GM19351 (cell line): ENCODE measurements at regions not wholly inside any gene's neighbourhood (a gene's known extent, or its start where the extent isn't known, plus 50 kb on each side); places are given as distances from the start of the nearest gene placed in this dataset.

Source experiments
- ATAC-seq: cut with Tn5 transposase; IDR thresholded peaks from one replicate; pipeline ENCODE4 v1.9.1; 2021; ENCODE audit warnings: mild to moderate bottlenecking, moderate library complexity; ENCODE audit not compliant: unreplicated experiment

DNA sequence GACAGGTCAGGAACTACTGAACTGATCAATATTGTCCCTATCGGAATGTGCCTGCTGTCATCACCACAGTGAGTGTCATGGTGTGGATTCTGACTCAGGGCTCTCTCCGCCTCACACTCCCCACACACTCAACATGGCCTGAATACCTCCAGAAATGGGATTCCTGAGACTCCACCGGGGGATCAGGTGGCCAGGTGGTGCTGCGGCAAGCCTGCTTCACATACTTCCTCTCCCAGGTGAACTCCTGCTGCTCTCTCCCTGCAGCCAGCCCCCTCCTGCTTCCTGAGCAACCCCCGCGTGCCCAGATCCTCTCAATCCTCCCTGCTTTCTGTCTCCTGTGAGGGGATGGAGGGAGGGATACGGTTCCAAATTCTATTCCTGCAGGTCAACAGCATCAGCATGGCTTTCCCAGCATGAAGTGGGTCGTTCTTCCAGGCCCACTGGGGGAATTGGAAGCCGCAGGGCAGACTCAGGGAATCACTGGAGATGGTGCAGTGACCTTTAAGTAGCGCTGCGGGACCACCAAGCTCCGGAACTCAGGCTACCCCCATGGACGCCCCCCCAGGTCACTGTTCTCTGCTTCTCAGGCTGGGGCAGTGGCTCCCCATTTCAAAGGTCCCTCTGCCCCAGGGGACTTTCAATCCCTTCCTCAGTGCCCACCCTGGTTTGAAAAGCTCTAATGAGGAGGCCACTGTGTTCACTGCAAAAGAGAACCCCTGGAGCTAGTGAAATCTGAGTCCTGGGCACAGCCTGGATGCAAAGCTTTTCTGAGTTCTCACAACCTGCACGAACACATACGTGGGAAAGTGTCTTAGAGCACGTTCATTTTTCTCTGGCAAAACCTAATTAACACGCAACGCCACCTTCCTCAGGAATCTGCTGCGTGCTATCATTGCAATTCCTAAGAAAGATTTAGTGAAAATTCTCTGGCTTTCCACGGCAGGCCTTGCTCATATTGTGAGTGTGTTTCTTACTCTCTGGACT, 168.4 kb downstream of the ZFP36L2 start:
- ATAC-seq, result no peak

DNA sequence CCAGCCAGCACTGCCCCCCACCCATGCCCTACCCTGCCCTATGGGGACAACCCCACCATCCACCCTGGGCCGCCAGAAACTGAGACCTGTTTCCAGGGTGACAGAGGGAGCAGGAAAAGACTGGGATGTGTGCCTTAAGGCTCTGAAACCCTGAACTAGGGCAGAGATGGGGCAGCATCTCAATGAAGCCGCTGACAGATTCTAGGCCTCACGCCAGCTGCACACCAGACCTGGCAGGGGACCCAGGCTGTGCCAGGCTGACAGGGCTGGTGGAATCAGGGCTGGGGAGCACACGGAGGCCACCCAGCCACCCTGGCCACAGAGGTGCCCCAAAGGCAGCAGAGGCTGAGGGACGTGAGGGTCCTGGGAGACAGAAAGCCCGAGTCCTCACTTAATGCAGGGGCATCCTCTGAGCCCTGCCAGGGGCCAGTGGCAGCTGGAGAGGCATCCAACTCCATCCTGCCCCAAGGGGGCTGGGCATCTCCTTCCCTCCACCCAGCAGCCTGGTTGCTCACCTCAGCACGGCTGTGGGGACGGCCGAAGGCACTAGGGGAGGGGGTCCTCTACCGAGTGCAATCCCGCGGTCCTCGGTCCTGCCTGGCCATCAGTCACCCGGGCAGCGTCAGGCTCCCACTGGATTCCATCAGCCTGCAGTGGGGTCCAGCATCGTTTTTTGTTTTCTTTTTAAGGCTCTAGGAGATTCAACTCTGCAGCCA, 169.2 kb downstream of the ZFP36L2 start:
- ATAC-seq, result no peak

DNA sequence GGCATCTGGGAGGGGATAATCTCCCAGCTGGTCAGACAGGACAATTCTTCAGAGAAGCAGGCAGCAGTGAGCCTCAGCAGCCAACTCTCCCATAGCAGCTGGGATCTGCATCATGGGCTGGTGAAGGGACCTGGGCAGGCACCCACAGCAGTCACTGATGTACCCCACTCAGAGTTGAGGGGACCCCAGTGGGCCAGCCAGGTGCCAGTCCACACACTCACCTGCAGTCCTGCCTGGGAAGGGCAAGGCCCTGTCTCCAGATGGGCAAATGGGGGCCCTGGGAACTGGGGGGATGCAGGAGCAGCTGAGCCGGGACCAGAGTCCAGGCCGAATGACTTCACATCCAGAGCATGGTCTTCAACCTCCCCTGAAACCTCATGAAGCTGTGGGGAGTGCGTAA, 170.4 kb downstream of the ZFP36L2 start:
- ATAC-seq, result no peak

DNA sequence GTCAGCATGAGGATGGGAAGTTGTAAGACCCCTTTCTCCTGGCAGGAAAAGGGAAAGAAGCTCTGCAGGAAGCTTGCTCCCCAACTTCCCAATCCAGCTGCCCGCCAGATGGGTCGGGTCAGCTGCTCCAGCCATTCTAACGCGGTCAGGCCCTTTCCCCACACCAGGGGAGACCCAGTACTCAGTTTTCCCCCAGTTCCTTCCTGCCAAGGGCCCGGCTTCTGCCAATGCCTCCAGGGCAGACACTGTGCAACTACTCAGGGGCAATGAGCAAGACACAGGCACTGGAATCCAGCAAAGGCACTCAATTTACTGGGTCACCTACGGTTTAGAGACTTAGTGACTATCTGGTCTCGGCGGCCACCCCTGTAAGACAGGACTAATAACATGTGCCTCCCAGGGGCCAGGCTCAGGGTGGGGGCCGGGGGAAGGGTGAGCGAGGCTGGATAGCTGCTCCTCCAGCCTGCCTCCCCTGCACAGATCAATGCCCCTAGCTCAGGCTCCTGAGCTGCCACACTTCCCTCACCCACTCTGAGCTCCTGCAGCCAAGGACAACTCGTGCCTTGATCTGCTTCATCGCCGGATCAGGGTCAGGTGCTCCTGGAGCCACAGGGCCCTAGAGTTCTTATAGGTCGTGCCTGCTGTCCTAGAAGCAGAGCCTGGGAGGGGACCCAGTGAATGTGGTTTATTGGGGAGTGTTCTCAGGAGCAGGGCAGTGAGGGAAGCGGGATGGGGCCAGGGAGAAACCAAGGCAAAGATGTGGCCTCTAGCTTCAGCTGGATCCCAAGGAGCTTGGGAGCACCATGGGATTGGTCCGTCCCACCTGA, 171.1 kb downstream of the ZFP36L2 start:
- no peak for ATAC-seq

DNA sequence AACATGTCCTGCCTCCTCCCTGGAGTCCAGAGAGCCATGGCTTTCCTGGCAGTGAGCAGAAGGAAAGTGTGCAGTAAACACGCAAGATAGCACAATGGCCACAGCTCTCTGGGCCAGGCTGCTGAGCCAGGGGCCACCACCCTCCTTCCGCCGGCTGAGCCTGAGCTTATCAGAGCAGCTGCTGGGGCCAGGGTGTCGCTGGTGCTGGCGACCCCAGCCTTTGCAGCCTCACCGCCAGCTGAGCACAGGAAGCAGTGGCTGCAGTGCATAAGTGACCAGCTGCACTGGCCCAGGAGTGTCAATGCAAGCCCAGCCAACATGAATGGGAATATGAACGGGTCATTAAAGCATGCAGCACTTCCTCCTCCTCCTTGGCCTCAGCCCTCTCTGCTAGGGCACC, 172.0 kb downstream of the ZFP36L2 start:
- no peak for ATAC-seq

DNA sequence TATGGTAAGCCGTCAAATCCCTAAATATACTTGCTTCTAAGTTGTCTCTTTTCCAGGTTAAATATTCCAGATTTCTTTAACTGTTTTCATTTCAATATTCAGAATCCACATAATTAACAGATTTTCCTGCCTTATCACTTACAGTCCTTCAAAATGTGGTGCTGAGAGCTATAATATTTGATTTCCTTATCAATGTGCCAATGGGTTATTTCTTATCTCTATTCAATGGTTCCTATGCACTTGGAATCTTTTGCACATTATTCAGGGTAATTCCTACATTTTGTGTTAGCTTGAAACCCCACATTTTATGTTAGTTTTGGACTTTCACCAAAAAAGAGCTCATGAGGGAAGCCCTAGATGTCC, 173.5 kb downstream of the ZFP36L2 start:
- ATAC-seq, result no peak

DNA sequence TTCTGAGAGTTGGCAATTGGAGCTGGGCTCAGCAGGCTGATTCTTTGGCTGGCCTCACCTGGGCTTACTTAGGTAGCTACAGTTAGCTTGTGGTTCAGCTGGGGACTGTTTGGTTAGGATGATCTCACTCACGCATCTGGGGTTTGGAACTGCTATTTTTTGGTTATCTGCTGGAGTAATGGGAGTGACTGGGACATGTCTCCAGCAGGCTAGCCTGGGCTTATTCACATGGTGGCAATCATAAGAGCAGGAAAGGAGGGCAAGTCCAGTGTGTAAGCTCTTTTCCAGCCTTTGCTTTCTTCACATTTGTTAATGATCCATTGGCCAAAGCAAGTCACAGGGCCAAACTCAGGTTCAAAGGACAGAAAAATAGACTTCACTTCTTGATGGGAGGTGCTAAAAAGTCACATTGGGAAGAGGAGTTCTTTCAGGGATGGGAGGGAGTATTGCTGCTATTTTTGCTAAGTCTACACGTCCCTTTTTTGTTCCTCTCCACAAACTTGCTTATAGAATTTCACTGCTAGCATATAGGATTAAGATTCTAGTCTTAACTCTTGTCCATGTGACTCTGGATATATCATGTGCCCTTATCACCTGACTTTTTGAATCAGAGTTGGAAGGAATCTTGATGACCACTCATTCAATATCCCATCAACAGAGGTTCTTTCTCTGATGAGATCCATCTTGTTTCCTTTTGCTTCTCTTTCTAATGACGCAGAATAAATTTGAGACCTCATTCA, 174.0 kb downstream of the ZFP36L2 start:
- no peak for ATAC-seq

DNA sequence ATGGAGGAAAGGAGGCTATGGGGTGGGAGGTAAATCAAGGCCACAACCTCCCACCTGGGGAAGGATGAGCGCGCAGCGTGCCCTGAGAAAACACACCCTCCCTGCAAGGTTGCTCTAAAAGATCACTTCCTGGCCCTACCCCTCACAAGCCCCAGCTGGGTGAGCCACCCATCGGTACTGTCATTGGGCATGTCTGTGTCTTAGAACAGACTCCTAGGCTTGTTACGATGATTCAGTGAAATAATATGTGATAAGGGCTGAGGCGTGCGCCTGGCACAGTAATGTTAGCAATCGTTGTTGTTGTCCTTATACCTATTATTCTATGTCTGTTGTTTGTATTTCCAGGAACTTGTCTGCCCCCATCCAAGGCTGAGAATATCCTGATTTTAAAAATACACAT, 175.1 kb downstream of the ZFP36L2 start:
- no peak for ATAC-seq

DNA sequence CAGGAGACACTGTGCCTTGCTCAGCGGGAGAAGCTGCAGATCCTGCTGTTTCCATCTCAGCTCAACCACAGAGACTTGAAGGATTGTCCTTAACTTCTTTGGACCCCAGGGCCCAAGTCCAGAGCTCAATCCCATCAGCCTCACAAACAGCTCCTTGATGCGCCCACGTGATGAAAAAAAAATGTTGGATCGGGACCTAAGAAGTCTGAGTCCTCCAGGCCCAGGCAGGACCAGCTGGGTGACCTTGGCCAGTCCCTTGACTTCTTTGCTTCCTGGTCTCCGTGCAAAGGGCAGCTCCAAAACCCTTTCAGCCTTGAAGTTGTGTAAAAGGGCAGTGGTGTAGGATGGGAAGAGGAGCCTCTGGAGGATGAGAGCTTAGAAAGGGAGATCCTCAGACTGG, 175.5 kb downstream of the ZFP36L2 start:
- no peak for ATAC-seq

DNA sequence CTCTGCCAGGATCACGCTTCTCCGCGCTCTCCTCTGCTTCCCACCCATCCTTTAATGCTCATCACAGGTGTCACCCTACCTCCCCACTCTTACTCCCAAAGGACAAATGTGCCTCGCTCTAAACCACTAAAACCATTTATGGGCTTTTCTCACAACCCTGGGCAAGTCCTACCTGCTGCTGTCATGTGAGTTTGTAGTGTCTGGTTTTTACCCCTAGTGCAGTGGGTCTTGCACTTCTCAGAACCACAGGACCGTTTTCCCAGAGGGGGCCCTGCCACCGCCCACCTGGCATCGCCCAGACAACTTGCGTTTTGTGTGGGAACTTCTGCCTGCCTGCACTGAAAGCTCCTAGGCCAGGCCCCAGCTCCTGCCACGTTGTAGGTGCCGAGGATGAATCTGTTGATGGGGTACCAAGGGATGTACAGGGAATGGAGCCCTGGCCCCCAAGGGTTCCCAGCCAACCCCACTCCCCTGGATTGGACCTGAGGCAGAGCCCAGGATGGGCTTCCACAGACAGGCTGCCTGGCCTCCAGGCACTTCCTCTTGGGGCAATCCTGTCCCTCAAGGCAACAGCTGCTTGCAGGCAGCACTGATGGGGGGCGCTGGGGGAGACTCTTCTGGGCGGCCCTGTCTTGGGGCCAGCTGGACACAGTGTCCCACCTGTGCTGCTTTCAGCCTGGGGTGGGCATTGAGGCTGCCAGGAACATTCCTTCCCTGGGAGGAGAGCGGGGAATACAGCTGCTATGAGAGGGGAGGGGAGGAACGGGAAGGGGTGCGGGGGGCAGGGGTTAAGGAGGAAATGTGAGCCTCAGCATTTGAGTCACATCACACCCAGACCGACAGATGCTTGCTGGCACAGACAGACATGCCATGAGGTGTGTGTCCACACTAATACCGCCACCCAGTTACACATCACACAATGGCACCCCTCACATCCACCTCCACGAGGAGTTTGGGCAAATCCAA, 176.3 kb downstream of the ZFP36L2 start:
- ATAC-seq, result no peak

DNA sequence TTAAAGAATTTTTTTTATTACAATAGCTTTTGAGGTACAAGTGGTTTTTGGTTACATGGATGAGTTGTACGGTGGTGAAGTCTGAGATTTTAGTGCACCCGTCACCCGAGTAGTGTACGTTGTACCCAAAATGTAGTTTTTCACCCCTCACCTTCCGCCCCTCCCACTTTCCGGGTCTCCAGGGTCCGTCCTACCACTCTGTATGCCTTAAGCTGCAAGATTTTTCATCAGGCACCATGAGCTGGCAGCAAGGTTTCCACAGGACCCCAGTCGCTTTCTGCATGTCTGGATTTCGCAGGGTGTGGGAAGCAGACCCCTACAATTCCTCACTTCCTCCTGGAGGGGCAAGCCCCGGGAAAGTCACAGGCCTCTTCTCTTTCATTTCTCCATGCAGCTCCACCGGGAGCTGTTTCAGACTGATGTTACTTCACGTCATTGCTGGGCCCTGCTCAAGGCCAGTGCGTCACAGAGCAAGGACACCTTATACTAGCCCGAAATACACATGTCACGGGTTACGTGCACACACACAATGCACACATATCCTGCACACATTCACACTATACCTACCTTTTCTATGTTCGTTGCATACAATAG, 179.1 kb downstream of the ZFP36L2 start:
- no peak for ATAC-seq

DNA sequence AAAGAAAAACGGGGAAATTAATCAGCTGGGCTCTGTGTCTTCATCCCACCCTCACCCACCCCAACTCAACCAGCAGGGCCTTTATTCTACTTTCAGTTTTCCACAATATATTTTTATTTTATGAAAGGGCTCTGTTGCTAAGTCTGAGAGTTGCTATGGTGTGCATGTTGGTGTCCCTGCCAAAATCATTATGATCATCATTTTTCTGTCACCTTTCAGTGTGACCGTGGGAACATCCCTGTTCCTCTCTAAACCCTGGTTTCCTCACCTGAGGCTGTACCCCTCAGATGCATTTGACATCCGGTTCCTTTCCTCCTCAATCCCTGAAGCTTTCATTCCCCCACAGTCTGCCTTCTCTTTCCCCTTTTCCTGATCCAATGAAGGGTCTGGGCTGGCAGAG, 180.5 kb downstream of the ZFP36L2 start:
- no peak for ATAC-seq

DNA sequence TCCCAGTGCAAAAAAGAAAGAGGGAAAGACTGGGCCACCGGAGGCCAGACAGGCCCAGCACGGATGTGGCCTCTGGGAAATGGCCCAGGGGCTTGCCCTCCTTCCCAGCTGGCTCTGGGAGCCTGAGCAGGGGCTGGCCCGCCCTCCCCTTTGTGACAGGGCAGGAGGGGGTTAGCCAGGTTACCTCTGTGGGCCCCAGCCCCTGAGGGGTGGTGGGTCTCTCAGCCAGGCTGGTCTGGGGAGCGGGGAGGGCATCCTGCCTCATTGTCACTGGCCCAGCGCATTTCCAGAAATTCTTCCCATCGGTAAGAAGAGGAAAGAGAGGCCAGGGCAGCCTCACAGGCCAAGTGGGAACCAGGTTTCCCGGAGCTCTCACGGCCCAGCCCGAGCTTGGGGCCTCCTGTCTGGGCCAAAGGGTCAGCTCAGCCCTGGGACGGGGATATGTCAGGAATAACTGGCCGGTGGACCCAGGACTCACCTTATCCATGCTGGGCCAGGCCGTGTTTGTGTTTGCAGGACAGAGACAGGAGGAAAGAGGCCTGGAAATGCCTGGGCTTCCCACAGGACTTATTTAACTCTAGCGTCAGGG, 182.2 kb downstream of the ZFP36L2 start:
- ATAC-seq, result no peak

DNA sequence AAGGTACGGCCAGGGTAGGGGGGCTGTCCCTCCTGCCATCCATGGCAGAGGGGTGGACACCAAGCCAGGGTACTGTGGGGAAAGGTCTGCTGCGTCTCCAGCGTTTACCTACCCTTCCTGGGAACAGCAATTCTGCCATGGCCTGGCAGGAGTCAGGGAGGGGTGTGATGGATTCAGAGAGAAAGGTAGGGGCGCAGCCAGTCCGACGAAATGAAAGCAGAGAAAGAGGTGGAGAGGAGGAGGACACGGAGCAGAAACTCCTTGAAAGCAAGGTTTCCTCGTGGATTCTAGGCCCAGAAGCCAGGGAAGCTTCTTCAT, 182.9 kb downstream of the ZFP36L2 start:
- no peak for ATAC-seq

DNA sequence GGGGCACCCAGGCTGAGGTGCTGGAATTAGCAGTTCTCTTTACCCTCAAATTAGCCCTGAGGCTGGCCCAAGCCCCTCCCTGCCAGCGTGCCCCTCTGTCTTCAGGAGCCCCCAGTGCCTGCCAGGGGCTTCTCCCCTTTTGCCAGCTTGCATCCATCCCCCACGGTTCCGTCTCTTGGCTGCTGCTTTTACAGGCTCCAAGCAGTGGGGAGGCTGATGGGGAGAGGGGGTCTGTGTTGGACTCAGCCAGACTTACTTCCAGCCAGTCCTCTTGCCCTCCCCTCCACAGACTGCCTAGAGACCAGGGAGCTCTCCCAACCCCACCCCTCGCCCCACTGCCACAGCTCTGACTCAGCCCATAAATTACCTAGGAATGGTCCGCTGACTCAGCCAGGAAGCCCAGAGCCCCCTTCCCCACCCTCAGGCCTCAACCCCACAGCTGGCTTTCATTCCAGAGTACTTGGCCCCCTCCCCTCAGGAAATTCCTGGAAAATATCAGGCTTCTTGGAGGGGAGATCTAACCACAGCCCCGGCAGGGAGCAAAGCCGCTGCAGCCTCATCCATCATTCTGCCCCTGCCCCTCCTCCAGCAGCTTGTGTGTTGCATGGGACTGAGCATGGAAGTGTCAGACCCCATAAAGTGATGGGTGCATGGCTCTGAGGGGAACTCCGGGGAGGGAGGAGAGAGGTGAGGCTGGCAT, 184.6 kb downstream of the ZFP36L2 start:
- no peak for ATAC-seq

DNA sequence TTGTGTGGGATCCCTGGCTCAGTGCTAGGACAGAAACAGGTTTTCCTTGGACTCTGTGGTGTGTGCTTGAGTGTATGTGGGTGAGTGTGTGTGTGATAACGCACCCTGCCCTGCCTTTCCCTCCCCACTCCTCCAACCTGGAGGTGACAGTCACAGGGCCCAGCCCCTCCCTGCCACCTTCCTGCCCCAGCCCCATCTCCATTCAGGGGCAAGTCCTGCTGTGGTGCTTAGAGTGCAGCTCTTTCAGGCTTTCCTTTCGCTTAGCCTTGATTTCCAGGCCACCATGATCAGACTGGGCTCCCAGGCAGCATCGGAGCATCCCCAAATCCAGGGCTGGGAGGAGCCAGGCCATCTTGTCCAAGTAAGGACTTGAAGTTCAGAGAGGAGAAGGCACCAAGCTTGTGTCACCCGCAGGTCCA, 185.2 kb downstream of the ZFP36L2 start:
- ATAC-seq, result no peak

DNA sequence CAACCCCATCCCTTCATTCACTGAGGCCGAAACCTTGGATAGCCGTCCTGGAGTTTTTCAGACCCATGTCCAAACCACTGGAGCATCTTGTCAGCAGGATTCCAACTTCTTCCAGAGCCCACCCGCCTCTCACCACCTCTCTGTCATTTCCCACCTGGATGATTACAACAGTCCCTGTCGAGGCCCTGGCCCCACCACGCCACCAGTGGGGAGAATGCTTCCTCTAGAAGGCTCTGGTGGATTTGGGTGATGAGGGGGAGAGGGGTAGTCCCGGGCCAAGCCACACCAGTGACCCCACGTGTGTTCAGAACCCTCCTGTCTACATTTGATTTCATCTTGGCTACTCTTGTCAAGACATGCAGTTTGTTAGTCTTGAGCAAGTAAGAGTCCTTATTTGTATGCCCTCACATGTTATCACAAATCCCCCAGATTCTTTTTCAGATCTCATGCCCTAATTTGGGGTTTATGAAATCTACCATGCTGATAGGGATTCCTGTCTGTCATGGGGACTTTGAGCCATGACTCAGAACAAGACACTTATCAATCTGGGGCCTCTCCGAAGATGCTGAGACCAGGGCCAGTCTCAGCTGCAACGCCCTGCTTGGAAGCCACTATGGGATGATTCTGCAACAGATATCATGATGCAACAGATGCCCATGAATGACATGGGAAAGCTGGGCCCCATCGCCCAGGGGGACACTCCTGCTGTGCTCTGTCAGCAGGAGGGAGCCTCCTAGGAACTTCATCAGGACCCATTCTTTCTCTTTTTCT, 186.1 kb downstream of the ZFP36L2 start:
- no peak for ATAC-seq
